ENCODE measurements at regions not wholly inside any gene's neighbourhood (a gene's known extent, or its start where the extent isn't known, plus 50 kb on each side); places are given as distances from the start of the nearest gene placed in this dataset.
A peak's percentile ranks its signal among the peaks of the same experiment; 100 is the strongest.
"Not testable (repeated sequence)": the region's sequence is repeated elsewhere in the genome, so short reads cannot be mapped to it uniquely, and the experiment has no call there.

- no peak for DNase-seq
Observed at GRCh38 chr4:175277816-175278215, 359.7 kb downstream of the ADAM29 start.

GRCh38 chr4:175280153-175280552 is 362.0 kb downstream of the ADAM29 start:
- DNase-seq = no peak

GRCh38 chr4:175281894-175282293 is 363.7 kb downstream of the ADAM29 start:
- DNase-seq = no peak

- DNase-seq = no peak
Observed at GRCh38 chr4:175282407-175282806, 364.2 kb downstream of the ADAM29 start.

- no peak for DNase-seq
Observed at GRCh38 chr4:175290401-175290800, 372.2 kb downstream of the ADAM29 start.

GRCh38 chr4:175297965-175298565 is 379.9 kb downstream of the ADAM29 start:
- no peak for DNase-seq

- no peak for DNase-seq
Observed at GRCh38 chr4:175306436-175306835, 388.3 kb downstream of the ADAM29 start.

GRCh38 chr4:175307326-175307725 is 389.2 kb downstream of the ADAM29 start:
- no peak for DNase-seq

GRCh38 chr4:175308236-175308635 is 390.1 kb downstream of the ADAM29 start:
- peak in 1 of 3 donors; percentile 57 for DNase-seq

GRCh38 chr4:175309041-175309440 is 390.9 kb downstream of the ADAM29 start:
- DNase-seq = no peak

- DNase-seq = peak in 2 of 3 donors; percentile 22 to 73
Observed at GRCh38 chr4:175325230-175325629, 407.1 kb downstream of the ADAM29 start.

GRCh38 chr4:175326796-175327195 is 408.6 kb downstream of the ADAM29 start:
- peak in 1 of 3 donors; percentile 40 for DNase-seq

GRCh38 chr4:175330236-175330635 is 412.1 kb downstream of the ADAM29 start:
- no peak for DNase-seq

GRCh38 chr4:175330652-175331051 is 412.5 kb downstream of the ADAM29 start:
- DNase-seq = no peak

- no peak for DNase-seq
Observed at GRCh38 chr4:175335331-175335730, 417.2 kb downstream of the ADAM29 start.

- not testable (repeated sequence) for DNase-seq
Observed at GRCh38 chr4:175336570-175336969, 418.4 kb downstream of the ADAM29 start.

- no peak for DNase-seq
Observed at GRCh38 chr4:175339100-175339707, 421.0 kb downstream of the ADAM29 start.

GRCh38 chr4:175341203-175341755 is 423.1 kb downstream of the ADAM29 start:
- no peak for DNase-seq

- no peak for DNase-seq
Observed at GRCh38 chr4:175346376-175346775, 428.2 kb downstream of the ADAM29 start.

- DNase-seq = no peak
Observed at GRCh38 chr4:175350246-175350645, 432.1 kb downstream of the ADAM29 start.

- DNase-seq = no peak
Observed at GRCh38 chr4:175351473-175351872, 433.3 kb downstream of the ADAM29 start.

- peak in 1 of 3 donors; percentile 7 for DNase-seq
Observed at GRCh38 chr4:175369087-175369486, 443.0 kb downstream of the GPM6A start.

GRCh38 chr4:175371091-175371490 is 441.0 kb downstream of the GPM6A start:
- DNase-seq = no peak

- no peak for DNase-seq
Observed at GRCh38 chr4:175373031-175373430, 439.0 kb downstream of the GPM6A start.
